ENCODE measurements at regions not wholly inside any gene's neighbourhood (a gene's known extent, or its start where the extent isn't known, plus 50 kb on each side); places are given as distances from the start of the nearest gene placed in this dataset.
A peak's percentile ranks its signal among the peaks of the same experiment; 100 is the strongest.

DNA sequence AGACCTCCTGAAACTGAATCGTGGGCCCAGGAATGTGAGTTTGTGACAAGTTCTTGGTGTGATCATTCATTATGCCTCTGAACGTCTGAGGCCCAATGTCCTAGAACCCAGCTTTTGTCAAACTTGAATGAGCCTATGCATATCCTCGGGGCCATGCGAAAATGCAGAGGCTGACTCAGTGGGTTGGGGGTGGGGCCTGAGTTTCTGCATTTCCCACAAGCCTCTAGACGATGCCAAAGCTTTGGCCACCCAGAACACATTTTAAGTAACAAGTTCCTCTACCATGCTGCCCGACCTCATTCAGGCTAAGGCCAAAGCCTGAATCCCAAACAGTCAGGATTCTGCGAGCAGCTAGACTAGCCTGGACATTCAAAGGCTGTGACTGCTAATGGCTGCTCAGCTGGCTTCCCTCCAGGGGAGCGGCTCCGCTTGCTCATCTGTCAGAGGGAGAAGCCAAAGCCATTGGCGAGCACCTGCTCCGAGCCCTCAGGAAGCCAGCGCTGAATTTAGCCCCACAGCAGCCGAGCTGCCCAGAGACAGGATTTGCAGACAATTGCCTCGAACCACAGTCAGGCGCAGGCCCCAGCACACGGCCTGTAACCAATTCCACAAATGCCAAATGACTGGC lies 177.5 kb downstream of the ZDHHC21 start (continued):
- TF ChIP-seq, protein P1, sequence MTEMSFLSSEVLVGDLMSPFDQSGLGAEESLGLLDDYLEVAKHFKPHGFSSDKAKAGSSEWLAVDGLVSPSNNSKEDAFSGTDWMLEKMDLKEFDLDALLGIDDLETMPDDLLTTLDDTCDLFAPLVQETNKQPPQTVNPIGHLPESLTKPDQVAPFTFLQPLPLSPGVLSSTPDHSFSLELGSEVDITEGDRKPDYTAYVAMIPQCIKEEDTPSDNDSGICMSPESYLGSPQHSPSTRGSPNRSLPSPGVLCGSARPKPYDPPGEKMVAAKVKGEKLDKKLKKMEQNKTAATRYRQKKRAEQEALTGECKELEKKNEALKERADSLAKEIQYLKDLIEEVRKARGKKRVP (CRISPR knock-in tag; IDR thresholded peaks at IDR 0.05) = no peak
- TF ChIP-seq ETV5 (CRISPR knock-in tag; IDR thresholded peaks at IDR 0.05; ENCODE audit: low read depth) (no peak), ZNF41 (CRISPR knock-in tag; conservative IDR thresholded peaks at IDR 0.05) (no peak), COPS2 (conservative IDR thresholded peaks at IDR 0.05) (no peak), MAFK (IDR thresholded peaks at IDR 0.05; ENCODE audit: low read length) (no peak), ZNF408 (CRISPR knock-in tag; IDR thresholded peaks at IDR 0.05; ENCODE audit: low read depth) (no peak), ZNF79 (CRISPR knock-in tag; IDR thresholded peaks at IDR 0.05; ENCODE audit: low read depth) (no peak), ATF7 (IDR thresholded peaks at IDR 0.05) (no peak), SREBF2 (CRISPR knock-in tag; IDR thresholded peaks at IDR 0.05) (no peak), ZNF263 (CRISPR knock-in tag; IDR thresholded peaks at IDR 0.05; ENCODE audit: borderline replicate concordance) (no peak), SMAD4 (CRISPR knock-in tag; conservative IDR thresholded peaks at IDR 0.05) (peak; percentile 41; the same call in 1 of the 2 replicates), PCBP2 (IDR thresholded peaks at IDR 0.05; ENCODE audit: low read depth, low read length, poor library complexity, severe bottlenecking) (no peak)
- TF ChIP-seq, protein P2, sequence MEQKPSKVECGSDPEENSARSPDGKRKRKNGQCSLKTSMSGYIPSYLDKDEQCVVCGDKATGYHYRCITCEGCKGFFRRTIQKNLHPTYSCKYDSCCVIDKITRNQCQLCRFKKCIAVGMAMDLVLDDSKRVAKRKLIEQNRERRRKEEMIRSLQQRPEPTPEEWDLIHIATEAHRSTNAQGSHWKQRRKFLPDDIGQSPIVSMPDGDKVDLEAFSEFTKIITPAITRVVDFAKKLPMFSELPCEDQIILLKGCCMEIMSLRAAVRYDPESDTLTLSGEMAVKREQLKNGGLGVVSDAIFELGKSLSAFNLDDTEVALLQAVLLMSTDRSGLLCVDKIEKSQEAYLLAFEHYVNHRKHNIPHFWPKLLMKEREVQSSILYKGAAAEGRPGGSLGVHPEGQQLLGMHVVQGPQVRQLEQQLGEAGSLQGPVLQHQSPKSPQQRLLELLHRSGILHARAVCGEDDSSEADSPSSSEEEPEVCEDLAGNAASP (IDR thresholded peaks at IDR 0.05) = no peak
- TF ChIP-seq, protein P3, sequence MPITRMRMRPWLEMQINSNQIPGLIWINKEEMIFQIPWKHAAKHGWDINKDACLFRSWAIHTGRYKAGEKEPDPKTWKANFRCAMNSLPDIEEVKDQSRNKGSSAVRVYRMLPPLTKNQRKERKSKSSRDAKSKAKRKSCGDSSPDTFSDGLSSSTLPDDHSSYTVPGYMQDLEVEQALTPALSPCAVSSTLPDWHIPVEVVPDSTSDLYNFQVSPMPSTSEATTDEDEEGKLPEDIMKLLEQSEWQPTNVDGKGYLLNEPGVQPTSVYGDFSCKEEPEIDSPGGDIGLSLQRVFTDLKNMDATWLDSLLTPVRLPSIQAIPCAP (CRISPR knock-in tag; IDR thresholded peaks at IDR 0.05; ENCODE audit: borderline replicate concordance) = no peak
- TF ChIP-seq, protein P4, sequence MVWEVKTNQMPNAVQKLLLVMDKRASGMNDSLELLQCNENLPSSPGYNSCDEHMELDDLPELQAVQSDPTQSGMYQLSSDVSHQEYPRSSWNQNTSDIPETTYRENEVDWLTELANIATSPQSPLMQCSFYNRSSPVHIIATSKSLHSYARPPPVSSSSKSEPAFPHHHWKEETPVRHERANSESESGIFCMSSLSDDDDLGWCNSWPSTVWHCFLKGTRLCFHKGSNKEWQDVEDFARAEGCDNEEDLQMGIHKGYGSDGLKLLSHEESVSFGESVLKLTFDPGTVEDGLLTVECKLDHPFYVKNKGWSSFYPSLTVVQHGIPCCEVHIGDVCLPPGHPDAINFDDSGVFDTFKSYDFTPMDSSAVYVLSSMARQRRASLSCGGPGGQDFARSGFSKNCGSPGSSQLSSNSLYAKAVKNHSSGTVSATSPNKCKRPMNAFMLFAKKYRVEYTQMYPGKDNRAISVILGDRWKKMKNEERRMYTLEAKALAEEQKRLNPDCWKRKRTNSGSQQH (CRISPR knock-in tag; IDR thresholded peaks at IDR 0.05) = no peak
- TF ChIP-seq, protein P5, sequence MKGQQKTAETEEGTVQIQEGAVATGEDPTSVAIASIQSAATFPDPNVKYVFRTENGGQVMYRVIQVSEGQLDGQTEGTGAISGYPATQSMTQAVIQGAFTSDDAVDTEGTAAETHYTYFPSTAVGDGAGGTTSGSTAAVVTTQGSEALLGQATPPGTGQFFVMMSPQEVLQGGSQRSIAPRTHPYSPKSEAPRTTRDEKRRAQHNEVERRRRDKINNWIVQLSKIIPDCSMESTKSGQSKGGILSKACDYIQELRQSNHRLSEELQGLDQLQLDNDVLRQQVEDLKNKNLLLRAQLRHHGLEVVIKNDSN (CRISPR knock-in tag; IDR thresholded peaks at IDR 0.05) = no peak
- TF ChIP-seq, protein P6, sequence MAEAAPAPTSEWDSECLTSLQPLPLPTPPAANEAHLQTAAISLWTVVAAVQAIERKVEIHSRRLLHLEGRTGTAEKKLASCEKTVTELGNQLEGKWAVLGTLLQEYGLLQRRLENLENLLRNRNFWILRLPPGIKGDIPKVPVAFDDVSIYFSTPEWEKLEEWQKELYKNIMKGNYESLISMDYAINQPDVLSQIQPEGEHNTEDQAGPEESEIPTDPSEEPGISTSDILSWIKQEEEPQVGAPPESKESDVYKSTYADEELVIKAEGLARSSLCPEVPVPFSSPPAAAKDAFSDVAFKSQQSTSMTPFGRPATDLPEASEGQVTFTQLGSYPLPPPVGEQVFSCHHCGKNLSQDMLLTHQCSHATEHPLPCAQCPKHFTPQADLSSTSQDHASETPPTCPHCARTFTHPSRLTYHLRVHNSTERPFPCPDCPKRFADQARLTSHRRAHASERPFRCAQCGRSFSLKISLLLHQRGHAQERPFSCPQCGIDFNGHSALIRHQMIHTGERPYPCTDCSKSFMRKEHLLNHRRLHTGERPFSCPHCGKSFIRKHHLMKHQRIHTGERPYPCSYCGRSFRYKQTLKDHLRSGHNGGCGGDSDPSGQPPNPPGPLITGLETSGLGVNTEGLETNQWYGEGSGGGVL (CRISPR knock-in tag; IDR thresholded peaks at IDR 0.05) = no peak
- TF ChIP-seq, protein P7, sequence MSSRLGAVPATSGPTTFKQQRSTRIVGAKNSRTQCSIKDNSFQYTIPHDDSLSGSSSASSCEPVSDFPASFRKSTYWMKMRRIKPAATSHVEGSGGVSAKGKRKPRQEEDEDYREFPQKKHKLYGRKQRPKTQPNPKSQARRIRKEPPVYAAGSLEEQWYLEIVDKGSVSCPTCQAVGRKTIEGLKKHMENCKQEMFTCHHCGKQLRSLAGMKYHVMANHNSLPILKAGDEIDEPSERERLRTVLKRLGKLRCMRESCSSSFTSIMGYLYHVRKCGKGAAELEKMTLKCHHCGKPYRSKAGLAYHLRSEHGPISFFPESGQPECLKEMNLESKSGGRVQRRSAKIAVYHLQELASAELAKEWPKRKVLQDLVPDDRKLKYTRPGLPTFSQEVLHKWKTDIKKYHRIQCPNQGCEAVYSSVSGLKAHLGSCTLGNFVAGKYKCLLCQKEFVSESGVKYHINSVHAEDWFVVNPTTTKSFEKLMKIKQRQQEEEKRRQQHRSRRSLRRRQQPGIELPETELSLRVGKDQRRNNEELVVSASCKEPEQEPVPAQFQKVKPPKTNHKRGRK (tag; IDR thresholded peaks at IDR 0.05) = no peak

Measured in K562 (cell line).